HepG2 (cell line): ENCODE measurements at regions not wholly inside any gene's neighbourhood (a gene's known extent, or its start where the extent isn't known, plus 50 kb on each side); places are given as distances from the start of the nearest gene placed in this dataset.

Experiments used
- BORCS8-MEF2B ChIP-seq: sonication (generic); formaldehyde crosslinking; IDR thresholded peaks from 2 replicates; pipeline ENCODE4 v1.8.0; 2022; ENCODE audit warnings: mild to moderate bottlenecking, missing genetic modification reagents
- CBX1 ChIP-seq: IDR thresholded peaks from one replicate; pipeline ENCODE4 v1.6.1; 2016; ENCODE audit warnings: antibody characterized with exemption, low read depth
- CSRNP2 ChIP-seq: sonication (generic); formaldehyde crosslinking; conservative IDR thresholded peaks from 2 replicates; pipeline ENCODE4 v1.8.0; 2022; ENCODE audit warnings: low read depth, missing genetic modification reagents
- CTCF ChIP-seq: sonication (generic); formaldehyde crosslinking; IDR thresholded peaks from 2 replicates; pipeline ENCODE4 v1.5.0; 2020; ENCODE audit warnings: mild to moderate bottlenecking, missing genetic modification reagents, moderate library complexity
- NFE2 ChIP-seq: sonication (generic); formaldehyde crosslinking; IDR thresholded peaks from 2 replicates; pipeline ENCODE4 v1.4.0; 2020; ENCODE audit warnings: missing genetic modification reagents
- TF ChIP-seq, protein P1 (sequence below): sonication (generic); formaldehyde crosslinking; IDR thresholded peaks from 2 replicates; pipeline ENCODE4 v1.5.0; 2020; ENCODE audit warnings: mild to moderate bottlenecking, missing genetic modification reagents

- no peak for TF ChIP-seq BORCS8-MEF2B (CRISPR knock-in tag)
- no peak for TF ChIP-seq CSRNP2 (CRISPR knock-in tag)
- no peak for TF ChIP-seq NFE2 (CRISPR knock-in tag)
- TF ChIP-seq CTCF (CRISPR knock-in tag), result peak; percentile 81
- no peak for TF ChIP-seq CBX1
- TF ChIP-seq, protein P1, sequence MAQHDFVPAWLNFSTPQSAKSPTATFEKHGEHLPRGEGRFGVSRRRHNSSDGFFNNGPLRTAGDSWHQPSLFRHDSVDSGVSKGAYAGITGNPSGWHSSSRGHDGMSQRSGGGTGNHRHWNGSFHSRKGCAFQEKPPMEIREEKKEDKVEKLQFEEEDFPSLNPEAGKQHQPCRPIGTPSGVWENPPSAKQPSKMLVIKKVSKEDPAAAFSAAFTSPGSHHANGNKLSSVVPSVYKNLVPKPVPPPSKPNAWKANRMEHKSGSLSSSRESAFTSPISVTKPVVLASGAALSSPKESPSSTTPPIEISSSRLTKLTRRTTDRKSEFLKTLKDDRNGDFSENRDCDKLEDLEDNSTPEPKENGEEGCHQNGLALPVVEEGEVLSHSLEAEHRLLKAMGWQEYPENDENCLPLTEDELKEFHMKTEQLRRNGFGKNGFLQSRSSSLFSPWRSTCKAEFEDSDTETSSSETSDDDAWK (CRISPR knock-in tag), result no peak
These were observed 312.7 kb upstream of the CCDC54 start for GRCh38 chr3:107064405-107065060.
